HUES64 (cell line): ENCODE measurements at regions not wholly inside any gene's neighbourhood (a gene's known extent, or its start where the extent isn't known, plus 50 kb on each side); places are given as distances from the start of the nearest gene placed in this dataset.

Source experiments
- H3K27ac ChIP-seq: 2 replicates; pipeline ENCODE4 v1.7.0; 2013; ENCODE audit warnings: low read depth, low read length, inconsistent platforms
- H3K27me3 ChIP-seq: 2 replicates; pipeline ENCODE4 v1.6.1; 2013; ENCODE audit warnings: mild to moderate bottlenecking, low read length; ENCODE audit not compliant: insufficient read depth
- H3K36me3 ChIP-seq: 2 replicates; pipeline ENCODE4 v1.6.1; 2013; ENCODE audit warnings: mild to moderate bottlenecking, low read length; ENCODE audit not compliant: insufficient read depth
- H3K4me1 ChIP-seq: 2 replicates; pipeline ENCODE4 v1.6.1; 2013; ENCODE audit warnings: mild to moderate bottlenecking, low read length, moderate library complexity; ENCODE audit not compliant: insufficient read depth
- H3K4me3 ChIP-seq: 2 replicates; pipeline ENCODE4 v1.5.1; 2013; ENCODE audit warnings: mild to moderate bottlenecking, low read length, moderate library complexity
- H3K9ac ChIP-seq: 2 replicates; pipeline ENCODE4 v1.6.1; 2013; ENCODE audit warnings: mild to moderate bottlenecking, low read depth, low read length
- H3K9me3 ChIP-seq: 2 replicates; pipeline ENCODE4 v1.6.1; 2013; ENCODE audit warnings: low read depth, low read length; ENCODE audit not compliant: insufficient read depth
- WGBS: fragments of 150-250, 120-280 bp; methylation state at CpG from one replicate; pipeline ENCODE4 v1.1.7; 2013; ENCODE audit warnings: missing lambda C conversion rate; 5-methylcytosine and 5-hydroxymethylcytosine counted together

- Histone ChIP-seq H3K27ac (no peak overlapping the region), H3K27me3 (no peaks in the 10 kb centered on the region), H3K9me3 (no peaks in the 10 kb centered on the region), H3K4me1 (no peaks in the 10 kb centered on the region), H3K4me3 (no peak overlapping the region), H3K9ac (no peak overlapping the region), H3K36me3 (no peaks in the 10 kb centered on the region)
- WGBS = 84% methylated on average over 9 of the region's 11 CpGs
Measured at GRCh38 chr1:58929671-58930325, 146.0 kb upstream of the JUN start.

GRCh38 chr1:58931024-58931423 is 147.2 kb upstream of the JUN start:
- Histone ChIP-seq H3K27me3 (no peaks in the 10 kb centered on the region), H3K4me3 (no peak overlapping the region), H3K27ac (no peak overlapping the region), H3K9ac (no peak overlapping the region), H3K36me3 (no peaks in the 10 kb centered on the region), H3K4me1 (no peaks in the 10 kb centered on the region), H3K9me3 (no peaks in the 10 kb centered on the region)
- 59% methylated on average over 2 of the region's 2 CpGs for WGBS

DNA sequence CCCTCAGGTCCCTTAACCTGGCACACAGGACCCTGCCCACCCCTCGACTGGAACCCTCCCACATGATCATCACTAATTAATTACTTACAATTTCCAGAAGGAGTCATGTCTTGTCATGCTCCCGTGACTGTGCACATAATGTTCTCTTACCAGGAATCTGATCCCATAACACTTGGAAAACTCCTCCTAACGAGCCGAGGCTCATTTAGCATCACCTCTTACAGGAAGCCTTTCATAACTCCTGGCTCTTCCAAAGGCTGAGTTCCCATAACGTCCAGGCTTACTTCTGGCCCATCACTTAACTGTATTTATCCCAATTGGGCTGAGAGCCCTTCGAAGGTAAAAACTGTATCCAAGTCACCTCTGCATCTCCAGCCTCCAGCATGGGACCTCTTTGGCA is 147.9 kb upstream of the JUN start:
- WGBS = 93% methylated on average over 6 of the region's 6 CpGs
- H3K9me3 ChIP-seq = no peaks in the 10 kb centered on the region
- no peaks in the 10 kb centered on the region for H3K27me3 ChIP-seq
- H3K4me1 ChIP-seq = no peaks in the 10 kb centered on the region
- H3K9ac ChIP-seq = no peak overlapping the region
- H3K27ac ChIP-seq = no peak overlapping the region
- H3K36me3 ChIP-seq = no peaks in the 10 kb centered on the region
- H3K4me3 ChIP-seq = no peak overlapping the region

DNA sequence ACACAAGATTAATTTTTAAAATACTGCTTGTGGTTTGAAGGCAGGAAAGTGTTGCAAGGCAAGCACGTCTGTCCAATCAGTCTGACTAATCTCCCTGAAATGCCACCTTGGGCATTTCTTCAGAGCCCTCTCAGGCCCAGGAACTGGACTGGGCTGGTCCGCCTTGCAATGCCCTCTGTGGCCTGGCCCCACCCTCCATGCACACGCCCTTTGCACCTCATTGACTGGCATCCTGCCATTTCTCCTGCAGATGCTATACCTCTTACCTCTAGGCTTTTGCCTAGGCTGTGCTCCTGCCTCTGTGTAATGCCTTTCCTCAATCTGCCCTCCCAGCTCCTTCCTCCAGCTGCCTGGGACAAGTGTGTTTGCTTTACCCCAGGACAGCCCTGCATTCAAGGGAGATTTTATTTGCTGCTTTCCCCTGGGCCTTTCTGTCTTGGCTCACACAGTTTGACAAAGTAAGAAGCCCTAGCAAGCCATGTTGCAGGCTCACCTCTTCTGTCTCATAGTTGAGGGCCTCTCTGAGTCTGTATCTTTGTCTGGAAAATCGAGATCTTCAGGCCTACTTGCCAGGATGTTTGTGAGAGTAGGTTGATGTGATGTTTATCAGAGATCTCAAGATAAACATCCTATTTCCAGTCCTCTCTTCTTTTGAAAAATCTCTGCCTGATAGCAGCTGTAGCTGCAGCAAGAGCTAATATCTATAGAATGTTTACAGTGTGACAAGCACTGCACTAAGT is 149.2 kb upstream of the JUN start:
- Histone ChIP-seq H3K27ac (no peak overlapping the region), H3K36me3 (no peaks in the 10 kb centered on the region), H3K9ac (no peak overlapping the region), H3K27me3 (no peaks in the 10 kb centered on the region), H3K4me1 (no peaks in the 10 kb centered on the region), H3K4me3 (no peak overlapping the region), H3K9me3 (no peaks in the 10 kb centered on the region)
- WGBS = 86% methylated on average over 4 of the region's 4 CpGs

GRCh38 chr1:58933599-58933926 is 149.7 kb upstream of the JUN start:
- Histone ChIP-seq H3K4me3 (no peak overlapping the region), H3K36me3 (no peaks in the 10 kb centered on the region), H3K27me3 (no peaks in the 10 kb centered on the region), H3K4me1 (no peaks in the 10 kb centered on the region), H3K9me3 (no peaks in the 10 kb centered on the region), H3K27ac (no peak overlapping the region), H3K9ac (no peak overlapping the region)
- 94% methylated on average over 2 of the region's 2 CpGs for WGBS

- no peaks in the 10 kb centered on the region for H3K4me1 ChIP-seq
- 94% methylated on average over 3 of the region's 3 CpGs for WGBS
- no peak overlapping the region for H3K27ac ChIP-seq
- H3K27me3 ChIP-seq = no peaks in the 10 kb centered on the region
- no peak overlapping the region for H3K9ac ChIP-seq
- H3K36me3 ChIP-seq = no peaks in the 10 kb centered on the region
- H3K4me3 ChIP-seq = no peak overlapping the region
- H3K9me3 ChIP-seq = no peaks in the 10 kb centered on the region
Measured at GRCh38 chr1:58934706-58935105, 150.9 kb upstream of the JUN start.

DNA sequence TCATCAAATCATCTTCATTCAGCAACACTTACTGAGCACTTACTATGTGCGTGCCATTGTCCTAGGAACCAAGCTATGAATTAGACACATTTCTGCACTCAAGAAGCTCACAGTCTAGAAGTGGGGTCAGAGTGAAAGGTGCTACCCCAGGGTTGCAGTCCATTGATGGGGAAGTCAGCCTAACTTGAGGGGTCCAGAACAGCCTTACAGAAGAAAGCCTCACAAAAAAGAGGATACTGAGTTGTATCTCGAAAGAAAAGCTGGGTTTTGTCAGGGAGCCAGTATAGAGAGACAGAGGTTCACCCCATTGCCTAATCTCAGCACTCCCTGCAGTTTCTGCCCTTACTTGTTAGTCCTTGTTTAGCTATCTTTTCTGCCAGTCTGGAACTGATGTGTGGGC is 153.1 kb upstream of the JUN start:
- no peaks in the 10 kb centered on the region for H3K4me1 ChIP-seq
- H3K9ac ChIP-seq = no peak overlapping the region
- H3K27me3 ChIP-seq = no peaks in the 10 kb centered on the region
- no peak overlapping the region for H3K4me3 ChIP-seq
- H3K27ac ChIP-seq = no peak overlapping the region
- 91% methylated on average over 2 of the region's 2 CpGs for WGBS
- H3K9me3 ChIP-seq = no peaks in the 10 kb centered on the region
- H3K36me3 ChIP-seq = no peaks in the 10 kb centered on the region

DNA sequence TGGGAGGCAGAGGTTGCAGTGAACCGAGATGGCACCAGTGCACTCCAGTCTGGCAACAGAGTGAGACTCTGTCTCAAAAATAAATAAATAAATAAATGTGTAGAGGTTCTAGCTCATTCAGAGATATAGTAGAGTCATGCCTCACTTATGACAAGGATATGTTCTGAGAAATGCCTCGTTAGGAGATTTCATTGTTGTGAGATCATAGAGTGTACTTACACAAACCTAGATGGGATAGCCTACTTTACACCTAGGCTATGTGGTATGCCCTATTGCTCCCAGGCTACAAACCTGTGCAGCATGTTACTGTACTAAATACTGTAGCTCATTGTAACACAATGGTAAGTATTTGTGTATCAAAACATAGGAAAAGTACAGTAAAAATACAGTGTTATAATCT is 155.3 kb upstream of the JUN start:
- Histone ChIP-seq H3K36me3 (no peaks in the 10 kb centered on the region), H3K27ac (no peak overlapping the region), H3K9me3 (no peaks in the 10 kb centered on the region), H3K4me1 (no peaks in the 10 kb centered on the region), H3K4me3 (no peak overlapping the region), H3K9ac (no peak overlapping the region), H3K27me3 (no peaks in the 10 kb centered on the region)
- 85% methylated on average over 2 of the region's 2 CpGs for WGBS

DNA sequence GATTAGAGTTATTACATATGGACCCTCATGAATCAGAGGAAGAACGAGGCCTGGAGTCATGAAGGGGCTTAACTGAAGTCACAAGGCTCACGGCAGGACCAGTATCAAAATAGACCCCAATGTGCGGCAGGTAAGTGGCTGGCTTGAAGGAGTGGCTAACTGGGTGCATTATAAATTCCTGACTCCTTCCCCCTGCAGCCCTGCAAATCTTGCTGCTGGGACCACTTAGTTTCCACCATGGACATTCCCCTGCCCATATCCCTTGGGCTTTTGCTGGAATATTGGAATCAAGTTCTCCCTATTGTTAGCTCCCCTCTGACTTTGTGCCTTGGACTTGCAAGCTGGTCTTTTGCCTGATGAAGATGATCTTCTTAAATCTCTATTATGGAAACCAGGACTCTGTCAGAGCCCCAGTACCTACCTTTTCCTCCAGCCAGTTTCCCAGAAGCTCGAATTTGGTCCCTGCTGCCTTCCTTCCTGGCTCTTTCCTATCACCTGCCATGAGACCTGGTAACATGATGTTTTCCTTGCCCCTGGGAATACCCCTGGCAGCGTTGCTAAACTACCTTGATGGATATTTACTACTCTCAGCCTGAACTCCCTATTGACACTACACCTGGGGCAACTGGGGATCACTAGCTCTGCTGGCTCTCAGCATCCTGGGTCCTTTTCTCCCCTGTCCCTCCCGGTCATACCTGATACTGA is 156.0 kb upstream of the JUN start:
- Histone ChIP-seq H3K27ac (no peak overlapping the region), H3K4me1 (no peaks in the 10 kb centered on the region), H3K27me3 (no peaks in the 10 kb centered on the region), H3K9ac (no peak overlapping the region), H3K9me3 (no peaks in the 10 kb centered on the region), H3K4me3 (no peak overlapping the region), H3K36me3 (no peaks in the 10 kb centered on the region)
- WGBS = 85% methylated on average over 6 of the region's 6 CpGs

GRCh38 chr1:58941471-58942289 is 157.8 kb upstream of the JUN start:
- Histone ChIP-seq H3K9ac (no peak overlapping the region), H3K9me3 (no peaks in the 10 kb centered on the region), H3K4me3 (no peak overlapping the region), H3K27me3 (no peaks in the 10 kb centered on the region), H3K4me1 (no peaks in the 10 kb centered on the region), H3K36me3 (no peaks in the 10 kb centered on the region), H3K27ac (no peak overlapping the region)
- WGBS = 82% methylated on average over 4 of the region's 4 CpGs

- Histone ChIP-seq H3K4me1 (no peaks in the 10 kb centered on the region), H3K9me3 (no peaks in the 10 kb centered on the region), H3K36me3 (no peaks in the 10 kb centered on the region), H3K27me3 (no peaks in the 10 kb centered on the region), H3K27ac (no peak overlapping the region), H3K9ac (no peak overlapping the region), H3K4me3 (no peak overlapping the region)
- WGBS = 87% methylated on average over 5 of the region's 5 CpGs
Measured at GRCh38 chr1:58942759-58943191, 158.9 kb upstream of the JUN start.
